Right lung (tissue), 2 donors: ENCODE measurements at regions not wholly inside any gene's neighbourhood (a gene's known extent, or its start where the extent isn't known, plus 50 kb on each side); places are given as distances from the start of the nearest gene placed in this dataset.
A peak's percentile ranks its signal among the peaks of the same experiment; 100 is the strongest.
"Not testable (repeated sequence)": the region's sequence is repeated elsewhere in the genome, so short reads cannot be mapped to it uniquely, and the experiment has no call there.

Experiments
- DNase-seq, 2 donors: peaks; one replicate each; pipeline ENCODE4 v3.0.0-alpha.2; 2013

GRCh38 chr17:83202002-83203000 is 122.9 kb downstream of the METRNL start:
- DNase-seq, result no peak

GRCh38 chr17:83203073-83203471 is 123.7 kb downstream of the METRNL start:
- no peak for DNase-seq

GRCh38 chr17:83203472-83204221 is 124.2 kb downstream of the METRNL start:
- DNase-seq, result no peak

GRCh38 chr17:83204230-83204725 is 124.9 kb downstream of the METRNL start:
- DNase-seq, result no peak

- not testable (repeated sequence) for DNase-seq
Observed at GRCh38 chr17:83204736-83205386, 125.5 kb downstream of the METRNL start.

GRCh38 chr17:83205387-83206035 is 126.1 kb downstream of the METRNL start:
- DNase-seq, result peak in 1 of 2 donors; percentile 39

- DNase-seq, result not testable (repeated sequence)
Observed at GRCh38 chr17:83206036-83206394, 126.6 kb downstream of the METRNL start.

- not testable (repeated sequence) for DNase-seq
Observed at GRCh38 chr17:83206819-83207588, 127.6 kb downstream of the METRNL start.

GRCh38 chr17:83247001-83247400 is 167.6 kb downstream of the METRNL start:
- not testable (repeated sequence) for DNase-seq
